ENCODE measurements at regions not wholly inside any gene's neighbourhood (a gene's known extent, or its start where the extent isn't known, plus 50 kb on each side); places are given as distances from the start of the nearest gene placed in this dataset.

- TF ChIP-seq CTCF (IDR thresholded peaks at IDR 0.05) (no peak), EP300 (IDR thresholded peaks at IDR 0.05) (no peak), POLR2A (IDR thresholded peaks at IDR 0.05; ENCODE audit: low read depth) (no peak), POLR2AphosphoS5 (IDR thresholded peaks at IDR 0.05) (no peak)
Measured at GRCh38 chr5:179486596-179487051, 63.7 kb upstream of the RUFY1 start.
